SK-N-MC (cell line): ENCODE measurements at regions not wholly inside any gene's neighbourhood (a gene's known extent, or its start where the extent isn't known, plus 50 kb on each side); places are given as distances from the start of the nearest gene placed in this dataset.

Source experiments
- EZH2 ChIP-seq: fragments of 200-600 bp; sonication (generic); IDR thresholded peaks from one replicate; pipeline ENCODE4 v1.6.1; 2017; ENCODE audit warnings: antibody characterized with exemption
- FOXP2 ChIP-seq: optimal IDR thresholded peaks from 2 replicates; pipeline ENCODE3; 2011; ENCODE audit warnings: mild to moderate bottlenecking, moderate library complexity; ENCODE audit not compliant: insufficient read depth; ENCODE audit errors: extremely low read length, control extremely low read depth
- POLR2AphosphoS5 ChIP-seq: IDR thresholded peaks from 2 replicates; pipeline ENCODE4 v1.6.1; 2012; ENCODE audit warnings: mild to moderate bottlenecking, low read depth, low read length, borderline replicate concordance

DNA sequence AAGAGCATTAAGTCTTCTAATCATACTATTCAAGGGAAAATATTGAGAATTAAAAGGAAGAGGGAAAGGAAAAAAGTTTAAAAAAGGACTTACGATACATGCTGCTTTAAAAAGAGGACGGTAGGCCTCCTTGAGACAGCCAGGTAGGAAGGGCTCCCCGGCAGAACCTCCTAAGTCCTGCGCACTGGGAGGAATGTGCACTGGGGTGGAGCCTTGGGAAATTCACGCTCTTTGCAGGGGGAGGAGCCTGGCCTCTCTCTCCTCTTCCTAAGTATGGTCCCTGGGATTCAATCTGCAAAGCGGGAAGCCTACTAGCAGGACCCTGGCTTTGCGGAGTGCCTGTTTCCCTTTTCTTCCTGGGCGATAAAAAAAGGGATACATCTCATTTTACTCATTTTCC is 553.0 kb downstream of the RPS29 start:
- TF ChIP-seq POLR2AphosphoS5 (no peak), EZH2 (no peak), FOXP2 (no peak)
